Loucy (cell line): ENCODE measurements at regions not wholly inside any gene's neighbourhood (a gene's known extent, or its start where the extent isn't known, plus 50 kb on each side); places are given as distances from the start of the nearest gene placed in this dataset.

Experiments used
- H2AFZ ChIP-seq: fragments of 200-600 bp; sonication (generic); 2 replicates; pipeline ENCODE4 v1.6.0; 2016; ENCODE audit warnings: antibody characterized with exemption, mild to moderate bottlenecking, low read length, moderate library complexity
- H3F3A ChIP-seq: fragments of 200-600 bp; 2 replicates; pipeline ENCODE4 v1.6.0; 2016; ENCODE audit warnings: antibody characterized with exemption, low read depth, mild to moderate bottlenecking
- H3K27me3 ChIP-seq: fragments of 200-600 bp; sonication (generic); 2 replicates; pipeline ENCODE4 v1.6.1; 2014; ENCODE audit warnings: low read length, mild to moderate bottlenecking; ENCODE audit not compliant: insufficient read depth, poor library complexity, severe bottlenecking
- H3K36me3 ChIP-seq: fragments of 200-600 bp; sonication (generic); 2 replicates; pipeline ENCODE4 v1.6.1; 2016; ENCODE audit warnings: low read length; ENCODE audit not compliant: insufficient read depth
- H3K4me1 ChIP-seq: fragments of 200-600 bp; sonication (generic); 2 replicates; pipeline ENCODE4 v1.5.1; 2014; ENCODE audit warnings: low read length, mild to moderate bottlenecking; ENCODE audit not compliant: insufficient read depth, poor library complexity, severe bottlenecking
- H3K4me2 ChIP-seq: fragments of 200-600 bp; sonication (generic); 2 replicates; pipeline ENCODE4 v1.6.0; 2014; ENCODE audit warnings: antibody characterized with exemption, low read length, low read depth, mild to moderate bottlenecking; ENCODE audit not compliant: poor library complexity, severe bottlenecking
- H3K4me3 ChIP-seq: fragments of 200-600 bp; sonication (generic); 2 replicates; pipeline ENCODE4 v1.5.1; 2014; ENCODE audit warnings: low read length, mild to moderate bottlenecking, mixed read lengths; ENCODE audit not compliant: poor library complexity, severe bottlenecking
- H3K79me2 ChIP-seq: fragments of 200-600 bp; sonication (generic); 2 replicates; pipeline ENCODE4 v1.6.1; 2014; ENCODE audit warnings: low read length; ENCODE audit not compliant: insufficient read depth
- H3K9ac ChIP-seq: fragments of 200-600 bp; sonication (generic); 2 replicates; pipeline ENCODE4 v1.6.0; 2014; ENCODE audit warnings: mild to moderate bottlenecking, low read depth, low read length, moderate library complexity; ENCODE audit not compliant: poor library complexity, severe bottlenecking
- H3K9me2 ChIP-seq: fragments of 200-600 bp; sonication (generic); replicated peaks from 2 replicates; pipeline ENCODE4 v1.6.1; 2016; ENCODE audit warnings: low read depth, low read length, mixed read lengths
- H3K9me3 ChIP-seq: fragments of 200-600 bp; sonication (generic); 2 replicates; pipeline ENCODE4 v1.6.1; 2014; ENCODE audit warnings: mild to moderate bottlenecking, antibody characterized with exemption, low read length, low read depth; ENCODE audit not compliant: insufficient read depth
- H4K20me1 ChIP-seq: fragments of 200-600 bp; sonication (generic); 2 replicates; pipeline ENCODE4 v1.6.0; 2014; ENCODE audit warnings: antibody characterized with exemption, low read length, mild to moderate bottlenecking; ENCODE audit not compliant: insufficient read depth, poor library complexity, severe bottlenecking
- EZH2phosphoT487 ChIP-seq: fragments of 200-600 bp; IDR thresholded peaks from 2 replicates; pipeline ENCODE4 v1.6.1; 2018; ENCODE audit warnings: antibody characterized with exemption, mild to moderate bottlenecking, moderate library complexity, borderline replicate concordance
- TF ChIP-seq, protein P1 (sequence below): fragments of 200-600 bp; sonication (generic); conservative IDR thresholded peaks from 2 replicates; pipeline ENCODE4 v1.5.1; 2014; ENCODE audit warnings: mild to moderate bottlenecking, antibody characterized with exemption, low read length

DNA sequence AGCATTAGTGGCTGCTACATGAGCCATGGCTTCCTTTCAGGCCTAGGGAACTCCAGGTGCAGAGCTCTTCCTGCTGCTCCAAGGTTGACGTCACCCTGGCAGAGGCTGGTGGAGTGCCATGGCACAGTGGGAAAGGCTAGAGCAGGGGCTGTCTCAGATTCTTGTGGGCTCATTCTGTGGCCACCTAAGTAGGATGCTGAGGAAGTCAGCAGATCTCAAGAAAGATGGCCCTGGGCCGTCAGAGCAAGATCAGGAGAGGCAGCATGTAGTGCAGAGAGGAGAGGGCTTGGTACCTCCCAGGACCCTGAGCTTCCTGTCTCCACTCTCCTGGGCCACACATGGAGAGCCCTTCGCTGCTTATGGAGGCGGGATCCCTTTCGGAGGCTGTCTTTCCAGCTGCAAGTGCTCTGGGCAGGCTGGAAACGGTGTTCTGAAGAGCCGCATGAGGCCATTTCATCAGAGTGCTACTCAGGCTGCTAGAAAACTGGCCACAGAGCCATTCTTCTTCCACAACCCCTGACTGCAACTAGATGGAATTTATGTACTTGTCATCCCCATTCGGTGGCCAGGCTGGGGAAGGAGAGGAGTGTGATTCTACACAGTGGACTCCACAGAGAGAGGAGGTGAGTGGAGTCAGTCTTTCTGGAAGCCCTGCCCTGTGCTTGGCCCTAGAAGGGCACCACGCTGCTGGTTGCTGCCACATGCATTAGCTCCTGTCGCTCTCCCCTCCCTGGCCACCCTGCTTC is 304.2 kb downstream of the RPS24 start:
- no peaks in the 10 kb centered on the region for H3K4me1 ChIP-seq
- H3K9ac ChIP-seq = no peak overlapping the region
- no peaks in the 10 kb centered on the region for H3F3A ChIP-seq
- no peaks in the 10 kb centered on the region for H4K20me1 ChIP-seq
- no peaks in the 10 kb centered on the region for H3K27me3 ChIP-seq
- no peak overlapping the region for H3K4me3 ChIP-seq
- no peak overlapping the region for H2AFZ ChIP-seq
- no peaks in the 10 kb centered on the region for H3K9me2 ChIP-seq
- H3K79me2 ChIP-seq = no peaks in the 10 kb centered on the region
- H3K9me3 ChIP-seq = no peaks in the 10 kb centered on the region
- TF ChIP-seq, protein P1, sequence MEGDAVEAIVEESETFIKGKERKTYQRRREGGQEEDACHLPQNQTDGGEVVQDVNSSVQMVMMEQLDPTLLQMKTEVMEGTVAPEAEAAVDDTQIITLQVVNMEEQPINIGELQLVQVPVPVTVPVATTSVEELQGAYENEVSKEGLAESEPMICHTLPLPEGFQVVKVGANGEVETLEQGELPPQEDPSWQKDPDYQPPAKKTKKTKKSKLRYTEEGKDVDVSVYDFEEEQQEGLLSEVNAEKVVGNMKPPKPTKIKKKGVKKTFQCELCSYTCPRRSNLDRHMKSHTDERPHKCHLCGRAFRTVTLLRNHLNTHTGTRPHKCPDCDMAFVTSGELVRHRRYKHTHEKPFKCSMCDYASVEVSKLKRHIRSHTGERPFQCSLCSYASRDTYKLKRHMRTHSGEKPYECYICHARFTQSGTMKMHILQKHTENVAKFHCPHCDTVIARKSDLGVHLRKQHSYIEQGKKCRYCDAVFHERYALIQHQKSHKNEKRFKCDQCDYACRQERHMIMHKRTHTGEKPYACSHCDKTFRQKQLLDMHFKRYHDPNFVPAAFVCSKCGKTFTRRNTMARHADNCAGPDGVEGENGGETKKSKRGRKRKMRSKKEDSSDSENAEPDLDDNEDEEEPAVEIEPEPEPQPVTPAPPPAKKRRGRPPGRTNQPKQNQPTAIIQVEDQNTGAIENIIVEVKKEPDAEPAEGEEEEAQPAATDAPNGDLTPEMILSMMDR = no peak
- TF ChIP-seq EZH2phosphoT487 = no peak
- no peaks in the 10 kb centered on the region for H3K36me3 ChIP-seq
- H3K4me2 ChIP-seq = no peak overlapping the region

- Histone ChIP-seq H4K20me1 (no peaks in the 10 kb centered on the region), H3K9me3 (no peaks in the 10 kb centered on the region), H3K4me1 (no peaks in the 10 kb centered on the region), H3K4me2 (no peak overlapping the region), H3K27me3 (no peaks in the 10 kb centered on the region), H3K79me2 (no peaks in the 10 kb centered on the region), H3K36me3 (no peaks in the 10 kb centered on the region), H3K9me2 (no peaks in the 10 kb centered on the region), H3K4me3 (no peak overlapping the region), H3K9ac (no peak overlapping the region), H3F3A (no peaks in the 10 kb centered on the region), H2AFZ (no peak overlapping the region)
- TF ChIP-seq, protein P1 = no peak
- TF ChIP-seq EZH2phosphoT487 = no peak
These were observed 305.1 kb downstream of the RPS24 start for GRCh38 chr10:78338717-78339116.

- no peak overlapping the region for H3K4me3 ChIP-seq
- no peak for TF ChIP-seq EZH2phosphoT487
- TF ChIP-seq, protein P1 = no peak
- H3K9me3 ChIP-seq = no peaks in the 10 kb centered on the region
- H3K36me3 ChIP-seq = no peaks in the 10 kb centered on the region
- no peaks in the 10 kb centered on the region for H4K20me1 ChIP-seq
- no peak overlapping the region for H3K9ac ChIP-seq
- H2AFZ ChIP-seq = no peak overlapping the region
- no peaks in the 10 kb centered on the region for H3K4me1 ChIP-seq
- H3K27me3 ChIP-seq = no peaks in the 10 kb centered on the region
- no peaks in the 10 kb centered on the region for H3K79me2 ChIP-seq
- no peaks in the 10 kb centered on the region for H3K9me2 ChIP-seq
- H3K4me2 ChIP-seq = no peak overlapping the region
- no peaks in the 10 kb centered on the region for H3F3A ChIP-seq
These were observed 305.6 kb downstream of the RPS24 start for GRCh38 chr10:78339251-78339650.
